IPS-18c (cell line): ENCODE measurements at regions not wholly inside any gene's neighbourhood (a gene's known extent, or its start where the extent isn't known, plus 50 kb on each side); places are given as distances from the start of the nearest gene placed in this dataset.
"Not testable (repeated sequence)": the region's sequence is repeated elsewhere in the genome, so short reads cannot be mapped to it uniquely, and the experiment has no call there.

Experiments
- H3K4me3 ChIP-seq: 2 replicates; pipeline ENCODE4 v1.7.0; 2013; ENCODE audit warnings: low read depth, mild to moderate bottlenecking, low read length, moderate library complexity; ENCODE audit not compliant: insufficient read depth
- H3K9me3 ChIP-seq: one replicate; pipeline ENCODE4 v1.6.1; 2013; ENCODE audit warnings: mild to moderate bottlenecking, low read length, moderate library complexity; ENCODE audit not compliant: control insufficient read depth, insufficient read depth

DNA sequence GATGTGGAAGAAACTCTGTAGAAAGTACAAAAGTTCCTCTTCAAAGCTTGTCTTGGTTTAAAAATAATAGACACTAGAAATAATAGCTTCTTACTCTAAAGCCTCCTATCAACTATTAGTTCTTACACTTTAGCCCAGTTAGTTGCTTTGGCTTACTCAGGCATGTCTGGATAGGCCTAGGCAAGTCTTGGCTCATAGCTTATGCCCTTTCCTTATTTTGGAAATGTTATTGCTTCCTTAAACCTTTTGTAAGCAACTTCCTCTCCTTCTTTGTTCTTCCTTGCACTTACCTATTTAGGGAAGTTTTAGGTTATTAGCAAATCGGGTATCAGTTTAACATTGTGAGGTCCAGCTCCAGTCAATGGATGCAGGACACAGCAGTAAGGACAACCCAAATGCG, 628.4 kb upstream of the PRR20A start:
- not testable (repeated sequence) for H3K4me3 ChIP-seq, H3K9me3 ChIP-seq

DNA sequence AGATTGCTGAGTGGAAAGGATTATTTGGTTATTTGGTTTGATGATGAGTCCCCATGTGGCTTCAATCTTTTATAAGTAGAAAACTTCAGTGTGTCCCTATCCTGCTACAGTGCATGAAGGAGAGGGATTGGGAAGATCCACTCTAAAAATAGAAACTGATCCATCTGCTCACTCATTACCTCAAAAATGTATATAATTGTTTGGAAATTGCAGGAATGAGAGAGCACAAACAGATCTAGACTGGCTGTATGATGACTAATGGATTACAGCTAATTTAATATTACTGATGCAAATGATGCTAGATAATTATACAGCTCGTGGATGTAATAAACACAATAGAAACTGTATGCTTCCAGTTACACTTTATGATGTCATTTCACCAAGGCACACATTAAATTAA, 625.3 kb upstream of the PRR20A start:
- Histone ChIP-seq H3K4me3 (no peak overlapping the region), H3K9me3 (no peaks in the 10 kb centered on the region)

DNA sequence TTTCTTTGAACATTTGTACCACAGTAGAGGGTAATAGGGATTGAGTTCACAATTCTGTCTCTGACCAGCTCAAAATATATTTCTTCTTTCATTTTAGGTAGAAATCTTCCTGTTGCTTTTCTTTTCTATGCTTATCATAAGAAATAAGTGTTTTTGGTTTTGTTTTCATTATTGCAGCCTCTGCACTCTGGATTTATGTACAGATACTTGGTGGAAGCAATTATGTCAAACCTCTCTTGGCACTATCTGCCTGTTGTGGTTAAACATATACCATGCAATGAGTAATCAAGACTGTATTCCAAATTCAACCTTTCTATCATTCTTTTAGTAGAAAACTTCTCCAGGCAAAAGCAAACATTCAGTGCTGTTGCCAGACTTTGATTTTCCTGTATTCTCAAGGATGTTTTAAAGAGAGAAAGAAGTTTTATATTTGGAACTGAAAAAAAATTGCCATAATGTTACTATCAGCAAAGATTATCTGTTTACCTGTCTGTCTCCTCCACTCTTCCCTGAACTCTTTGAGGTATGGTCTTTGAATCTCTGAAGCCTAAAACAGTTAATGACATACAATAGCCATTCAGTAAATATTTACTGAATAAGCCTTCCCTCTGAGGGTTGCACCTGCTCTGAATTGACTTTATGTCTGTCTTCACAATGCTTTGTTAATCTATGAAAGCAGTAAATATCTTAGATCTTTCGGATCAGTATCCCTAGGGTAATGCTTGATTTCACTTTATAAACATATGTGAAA, 612.5 kb upstream of the PRR20A start:
- Histone ChIP-seq H3K4me3 (no peak overlapping the region), H3K9me3 (no peaks in the 10 kb centered on the region)

DNA sequence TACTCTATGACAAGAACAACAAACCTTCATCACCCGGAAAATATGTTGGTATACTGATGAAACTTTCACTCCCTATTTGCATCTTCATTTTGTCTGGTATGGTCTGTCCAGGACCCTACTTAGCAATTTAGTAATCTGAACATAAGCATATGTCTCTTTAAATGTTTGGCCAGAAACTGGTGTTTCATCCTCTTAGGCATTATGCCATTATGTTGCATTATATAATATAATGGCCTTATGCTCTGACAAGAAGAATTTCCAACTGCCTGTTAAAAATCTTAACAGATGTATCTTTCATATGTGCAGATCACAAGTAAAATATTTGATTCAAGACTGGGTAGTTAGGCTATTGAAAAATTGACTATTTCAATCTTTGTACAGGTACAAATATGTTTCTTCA, 610.6 kb upstream of the PRR20A start:
- Histone ChIP-seq H3K9me3 (no peaks in the 10 kb centered on the region), H3K4me3 (no peak overlapping the region)

DNA sequence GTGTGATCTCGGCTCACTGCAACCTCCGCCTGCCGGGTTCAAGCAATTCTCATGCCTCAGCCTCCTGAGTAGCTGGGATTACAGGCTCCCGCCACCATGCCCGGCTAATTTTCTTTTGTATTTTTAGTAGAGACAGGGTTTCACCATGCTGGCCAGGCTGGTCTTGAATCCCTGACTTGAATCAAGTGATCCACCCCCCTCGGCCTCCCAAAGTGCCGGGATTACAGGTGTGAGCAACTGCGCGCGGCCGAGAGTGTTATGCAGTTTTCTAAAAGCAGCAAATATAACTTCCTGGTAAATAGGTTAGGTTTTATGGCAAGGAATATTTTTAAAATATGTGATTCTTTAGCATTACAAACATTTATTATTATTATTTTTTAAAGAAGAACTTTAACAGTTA, 592.8 kb upstream of the PRR20A start:
- not testable (repeated sequence) for H3K4me3 ChIP-seq, H3K9me3 ChIP-seq

DNA sequence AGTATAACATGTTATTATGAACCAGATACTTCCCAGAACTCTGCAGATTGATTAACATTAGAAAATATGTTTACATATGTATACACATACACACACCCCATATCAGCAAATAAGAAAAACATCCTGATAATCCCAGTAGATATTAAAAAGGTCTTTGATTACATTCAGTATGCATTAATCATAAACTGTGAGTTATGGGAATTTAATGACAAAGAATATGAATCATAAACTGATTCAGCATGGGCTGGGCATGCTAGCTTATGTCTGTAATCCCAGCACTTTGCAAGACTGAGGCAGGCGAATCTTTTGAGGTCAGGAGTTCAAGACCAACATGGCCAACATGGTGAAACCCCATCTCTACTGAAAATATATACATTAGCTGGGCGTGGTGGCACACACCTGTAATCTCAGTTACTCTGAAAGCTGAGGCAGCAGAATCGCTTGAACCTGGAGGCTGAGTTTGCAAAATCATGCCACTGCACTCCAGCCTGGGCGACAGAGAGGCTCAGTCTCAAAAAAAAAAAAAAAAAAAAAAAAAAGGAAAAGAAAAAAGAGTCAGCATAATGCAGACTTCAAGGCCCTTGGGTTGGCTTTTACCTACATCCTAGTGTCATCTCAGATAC, 581.9 kb upstream of the PRR20A start:
- Histone ChIP-seq H3K9me3 (no peaks in the 10 kb centered on the region), H3K4me3 (no peak overlapping the region)

DNA sequence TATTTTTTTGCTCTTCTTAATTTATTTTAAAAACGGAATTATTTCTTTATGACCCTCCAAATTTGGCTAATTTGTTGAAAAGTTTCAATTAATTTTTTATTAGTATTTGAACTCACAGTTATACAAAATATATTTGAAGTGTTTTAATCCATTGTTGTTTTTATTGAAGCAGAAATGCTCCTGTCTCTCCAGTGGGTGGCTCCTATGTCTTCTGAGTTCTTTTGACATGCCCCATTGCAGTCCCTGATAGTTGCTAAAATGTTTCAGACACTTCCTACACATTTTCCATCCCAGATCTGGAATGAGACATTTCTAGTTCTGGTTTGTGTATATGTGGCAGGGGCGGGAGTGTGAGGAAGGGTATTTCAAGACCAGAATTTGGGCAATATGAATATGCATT, 579.4 kb upstream of the PRR20A start:
- Histone ChIP-seq H3K9me3 (no peaks in the 10 kb centered on the region), H3K4me3 (no peak overlapping the region)

DNA sequence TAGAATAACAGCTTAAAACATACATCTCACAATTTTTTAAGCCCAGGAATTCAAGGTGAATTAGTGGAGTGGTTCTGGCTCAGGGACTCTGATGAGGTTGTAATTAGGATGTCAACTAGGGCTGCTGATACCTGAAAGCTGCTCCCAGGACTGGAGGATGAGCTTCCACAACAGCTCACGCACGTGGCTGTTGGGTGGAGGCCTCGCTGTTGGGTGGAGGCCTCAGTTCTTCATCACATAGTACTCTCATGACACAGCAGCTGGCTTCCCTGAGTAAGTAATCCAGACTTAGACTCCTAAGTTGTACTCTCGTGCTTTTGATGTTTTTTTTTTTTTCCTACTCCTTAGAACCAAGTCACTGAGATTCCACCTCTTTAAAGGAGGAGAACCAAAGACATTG, 577.1 kb upstream of the PRR20A start:
- Histone ChIP-seq H3K9me3 (no peaks in the 10 kb centered on the region), H3K4me3 (no peak overlapping the region)

DNA sequence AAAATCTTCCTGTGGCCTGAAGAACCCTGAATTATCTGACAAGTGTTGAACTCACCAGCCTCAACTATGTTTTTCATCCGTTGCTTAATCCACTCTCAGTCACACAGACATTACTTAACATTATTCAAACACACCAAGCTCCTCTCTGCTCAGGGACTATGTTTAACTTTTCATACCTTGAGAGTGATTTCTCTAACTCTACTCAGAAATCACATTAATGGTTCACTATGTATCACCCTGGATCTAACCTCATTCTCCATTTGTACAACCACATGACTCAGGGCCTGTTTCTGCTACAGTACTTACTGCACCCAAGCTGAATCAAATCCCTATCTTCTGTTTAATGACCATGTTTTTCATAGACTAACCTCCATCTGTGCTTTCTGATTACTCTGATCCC, 553.7 kb upstream of the PRR20A start:
- no peak overlapping the region for H3K4me3 ChIP-seq
- H3K9me3 ChIP-seq = no peaks in the 10 kb centered on the region

DNA sequence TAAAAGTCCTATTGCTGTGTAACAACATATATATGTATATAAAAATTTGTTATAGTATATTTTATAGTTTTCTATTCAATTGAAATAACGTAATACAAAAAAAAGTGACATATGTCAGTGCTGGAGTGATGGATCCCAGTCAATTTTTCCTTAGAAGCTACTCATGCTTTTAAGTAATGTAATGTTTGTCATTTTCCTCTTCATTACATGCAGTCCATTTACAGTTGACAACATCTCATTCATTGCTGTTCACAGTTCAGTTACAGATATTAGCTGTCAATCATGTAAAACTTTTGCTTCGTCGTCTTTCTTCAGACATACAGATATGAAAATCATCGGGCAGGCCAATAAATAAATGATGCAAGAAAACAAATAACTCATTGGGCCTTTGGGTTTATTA, 525.1 kb upstream of the PRR20A start:
- no peak overlapping the region for H3K4me3 ChIP-seq

DNA sequence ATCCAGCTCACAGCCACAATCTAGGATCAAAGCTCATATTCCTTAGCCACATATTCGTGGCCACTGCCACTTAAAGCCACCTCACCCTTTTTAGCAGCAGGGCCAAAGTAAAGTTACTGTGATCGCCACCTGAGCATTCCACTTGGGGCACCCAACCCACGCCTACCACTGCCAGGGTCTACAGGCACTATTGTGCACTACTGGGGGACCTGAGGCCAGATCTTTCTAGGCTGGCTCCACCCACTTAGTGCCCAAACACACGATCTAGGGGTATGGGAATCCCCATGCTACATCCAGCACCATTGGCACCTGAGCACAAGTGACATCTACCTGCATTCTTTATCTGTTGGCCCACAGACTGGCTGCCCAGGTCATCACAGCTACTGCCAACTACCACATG, 517.9 kb upstream of the PRR20A start:
- H3K9me3 ChIP-seq = no peaks in the 10 kb centered on the region
- H3K4me3 ChIP-seq = no peak overlapping the region

More for the DNA sequence above, 525.1 kb upstream of the PRR20A start:
- H3K9me3 ChIP-seq = no peaks in the 10 kb centered on the region

DNA sequence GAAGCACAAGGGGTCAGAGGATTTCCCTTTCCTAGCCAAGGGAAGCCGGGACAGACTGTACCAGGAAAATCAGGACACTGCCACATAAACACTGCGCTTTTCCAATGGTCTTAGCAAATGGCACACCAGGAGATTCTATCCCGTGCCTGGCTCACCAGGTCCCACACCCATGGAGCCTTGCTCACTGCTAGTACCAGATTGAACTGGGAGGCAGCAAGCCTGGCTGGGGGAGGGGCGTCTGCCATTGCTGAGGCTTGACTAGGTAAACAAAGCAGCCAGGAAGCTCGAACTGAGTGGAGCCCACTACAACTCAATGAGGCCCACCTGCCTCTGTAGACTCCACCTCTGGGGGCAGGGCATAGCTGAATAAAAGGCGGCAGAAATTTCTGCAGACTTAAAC, 511.8 kb upstream of the PRR20A start:
- H3K9me3 ChIP-seq, H3K4me3 ChIP-seq: not testable (repeated sequence)

DNA sequence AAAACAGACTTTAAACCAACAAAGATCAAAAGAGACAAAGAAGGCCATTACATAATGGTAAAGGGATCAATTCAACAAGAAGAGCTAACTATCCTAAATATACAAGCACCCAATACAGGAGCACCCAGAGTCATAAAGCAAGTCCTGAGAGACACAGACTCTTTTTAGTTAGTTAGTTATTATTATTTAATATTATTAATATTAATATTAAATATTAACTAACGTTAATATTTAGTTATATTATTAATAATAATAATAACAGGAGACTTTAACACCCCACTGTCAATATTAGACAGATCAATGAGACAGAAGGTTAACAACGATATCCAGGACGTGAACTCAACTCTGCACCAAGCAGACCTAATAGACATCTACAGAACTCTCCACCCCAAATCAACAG, 509.7 kb upstream of the PRR20A start:
- H3K4me3 ChIP-seq, H3K9me3 ChIP-seq: not testable (repeated sequence)

DNA sequence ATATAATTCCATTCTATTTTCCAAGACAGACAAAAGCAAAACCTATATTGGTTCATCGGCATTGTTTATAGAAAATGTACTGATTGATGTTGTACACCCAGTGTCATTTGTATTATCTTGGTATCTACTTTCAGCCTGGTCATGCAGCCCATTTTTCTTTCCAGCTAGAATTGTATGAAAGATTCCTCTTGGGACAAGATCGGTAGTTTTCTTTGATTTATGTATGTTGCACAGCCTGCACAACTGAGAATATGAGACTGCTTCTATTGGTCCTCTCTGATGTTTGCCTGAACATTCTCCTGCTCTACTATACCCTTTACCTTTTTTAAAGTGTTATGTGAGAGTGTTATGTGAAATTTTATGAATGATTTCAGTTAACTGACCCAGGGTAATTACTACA, 487.7 kb upstream of the PRR20A start:
- Histone ChIP-seq H3K9me3 (no peaks in the 10 kb centered on the region), H3K4me3 (no peak overlapping the region)

DNA sequence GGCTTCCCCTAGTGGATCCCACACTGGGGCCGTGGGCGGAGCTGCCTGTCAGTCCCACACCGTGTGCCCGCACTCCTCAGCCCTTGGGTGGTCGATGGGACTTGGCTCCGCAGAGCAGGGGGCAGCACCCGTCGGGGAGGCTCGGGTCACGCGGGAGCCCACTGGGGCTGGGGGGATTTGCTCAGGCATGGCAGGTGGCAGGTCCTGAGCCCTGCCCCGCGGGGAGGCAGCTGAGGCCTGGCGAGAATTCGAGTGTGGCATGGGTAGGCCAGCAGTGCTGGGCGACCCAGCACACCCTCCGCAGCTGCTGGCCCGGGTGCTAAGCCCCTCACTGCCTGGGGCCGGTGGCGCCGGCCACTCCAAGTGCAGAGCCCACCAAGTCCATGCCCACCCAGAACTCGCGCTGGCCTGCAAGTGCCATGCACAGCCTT, 481.7 kb upstream of the PRR20A start:
- peaks cover 3% of the 10 kb centered on the region for H3K9me3 ChIP-seq
- no peak overlapping the region for H3K4me3 ChIP-seq

DNA sequence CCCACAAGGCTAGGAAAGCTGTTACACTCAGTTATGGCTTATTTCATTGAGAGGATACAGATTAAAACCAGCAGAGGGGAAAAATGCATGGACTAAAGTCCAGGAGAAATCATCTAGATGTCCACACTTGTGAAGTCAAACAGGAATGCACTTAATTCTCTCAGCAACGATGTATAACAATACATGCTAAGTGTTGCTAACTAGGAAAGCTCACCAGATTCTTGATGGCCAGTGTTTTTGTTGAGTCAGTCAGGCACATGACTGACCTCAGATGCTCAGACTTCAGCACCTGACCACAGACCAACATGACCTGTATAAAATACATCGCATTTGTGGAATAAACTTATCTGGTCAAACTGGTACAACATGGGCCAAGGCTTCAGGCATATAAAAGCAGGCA, 470.2 kb upstream of the PRR20A start:
- H3K9me3 ChIP-seq = no peaks in the 10 kb centered on the region
- H3K4me3 ChIP-seq = no peak overlapping the region

DNA sequence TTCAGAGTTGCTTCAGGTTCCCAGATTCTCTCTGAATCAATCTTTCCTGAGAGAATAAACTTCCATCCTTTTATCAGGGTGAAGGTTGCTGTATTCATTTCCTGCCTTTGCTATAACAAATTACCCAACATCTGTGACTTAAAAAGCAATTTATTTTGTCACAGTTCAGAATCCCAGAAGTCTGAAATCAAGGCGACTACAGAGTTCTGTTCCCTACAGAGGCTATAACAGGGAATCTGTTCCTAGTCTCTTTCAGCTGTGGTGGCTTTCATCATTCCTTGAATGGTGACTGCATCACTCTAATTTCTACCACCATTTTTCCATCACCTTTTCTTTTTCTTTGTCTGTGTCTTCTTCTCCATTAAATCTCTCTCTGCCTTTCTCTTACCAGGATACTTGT, 459.3 kb upstream of the PRR20A start:
- H3K4me3 ChIP-seq = no peak overlapping the region
- no peaks in the 10 kb centered on the region for H3K9me3 ChIP-seq

DNA sequence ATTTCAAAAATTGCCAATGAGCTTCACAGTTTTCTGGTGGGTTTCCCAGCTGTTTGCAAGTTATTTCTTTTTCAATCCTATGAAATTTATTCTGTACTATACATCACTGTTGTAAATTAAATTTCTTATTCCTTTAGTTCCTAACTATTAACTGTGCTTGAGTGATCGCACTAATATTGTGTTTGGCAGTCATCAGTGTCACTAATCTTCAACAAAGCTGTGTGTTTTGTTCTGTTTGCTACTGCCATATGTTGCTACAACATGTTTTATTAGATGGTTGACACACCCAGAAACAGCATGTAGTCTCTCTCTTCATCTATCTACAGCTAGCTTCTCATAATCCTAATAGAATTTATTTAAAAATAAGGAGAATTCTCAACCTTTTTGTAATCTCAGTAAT, 453.6 kb upstream of the PRR20A start:
- H3K4me3 ChIP-seq = no peak overlapping the region
- H3K9me3 ChIP-seq = no peaks in the 10 kb centered on the region

DNA sequence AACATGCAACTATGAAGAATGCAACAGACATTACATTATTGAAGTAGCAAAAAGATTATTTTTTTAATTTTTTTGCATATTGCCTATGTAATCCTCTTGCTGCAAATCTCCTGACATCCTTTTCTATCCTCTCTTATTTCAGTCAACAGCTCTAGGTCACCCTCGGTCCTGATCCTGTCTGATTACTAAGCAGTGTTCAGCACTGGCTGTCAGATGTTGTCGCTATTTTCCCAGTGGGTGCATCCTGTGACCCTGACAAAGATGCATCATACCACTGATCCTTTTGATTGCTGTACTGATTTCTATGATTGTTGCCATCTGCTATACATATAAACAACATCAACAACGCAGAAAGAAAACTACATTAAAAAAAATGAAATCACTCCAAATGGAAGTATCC, 443.7 kb upstream of the PRR20A start:
- H3K4me3 ChIP-seq = no peak overlapping the region
- no peaks in the 10 kb centered on the region for H3K9me3 ChIP-seq
